GM19023 (cell line): ENCODE measurements at regions not wholly inside any gene's neighbourhood (a gene's known extent, or its start where the extent isn't known, plus 50 kb on each side); places are given as distances from the start of the nearest gene placed in this dataset.

ENCODE experiments used
- ATAC-seq: cut with Tn5 transposase; IDR thresholded peaks from one replicate; pipeline ENCODE4 v1.9.1; 2021; ENCODE audit warnings: mild to moderate bottlenecking, moderate library complexity; ENCODE audit not compliant: unreplicated experiment

DNA sequence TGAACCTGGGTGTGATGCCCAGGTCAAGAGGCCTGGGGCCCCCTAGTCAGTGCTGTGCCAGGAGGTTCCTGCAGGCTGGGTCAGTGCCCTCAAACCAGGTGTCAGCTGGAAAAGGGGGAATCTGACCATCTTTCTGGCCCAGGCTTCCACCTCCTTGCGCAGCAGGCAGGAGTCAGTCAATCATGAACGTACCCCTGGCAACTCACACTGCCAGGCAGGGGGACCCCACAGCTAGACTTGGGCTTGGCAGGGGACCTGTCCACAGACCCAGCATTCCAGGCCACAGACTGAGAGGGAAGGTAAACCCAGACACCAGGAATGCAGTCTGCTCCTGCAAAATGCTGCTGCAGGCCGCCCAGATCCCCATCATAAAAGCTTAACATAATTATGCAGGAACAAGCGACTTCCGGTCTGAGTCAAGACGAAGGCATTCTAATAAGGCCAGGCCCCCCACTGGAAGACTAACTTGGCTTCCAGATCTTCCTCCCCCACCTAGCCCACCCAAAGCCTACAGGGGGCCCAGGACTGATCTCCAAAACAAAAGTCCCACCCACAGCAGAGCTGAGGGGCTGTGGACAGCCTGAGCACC lies 156.3 kb downstream of the BCOR start:
- ATAC-seq, result no peak

DNA sequence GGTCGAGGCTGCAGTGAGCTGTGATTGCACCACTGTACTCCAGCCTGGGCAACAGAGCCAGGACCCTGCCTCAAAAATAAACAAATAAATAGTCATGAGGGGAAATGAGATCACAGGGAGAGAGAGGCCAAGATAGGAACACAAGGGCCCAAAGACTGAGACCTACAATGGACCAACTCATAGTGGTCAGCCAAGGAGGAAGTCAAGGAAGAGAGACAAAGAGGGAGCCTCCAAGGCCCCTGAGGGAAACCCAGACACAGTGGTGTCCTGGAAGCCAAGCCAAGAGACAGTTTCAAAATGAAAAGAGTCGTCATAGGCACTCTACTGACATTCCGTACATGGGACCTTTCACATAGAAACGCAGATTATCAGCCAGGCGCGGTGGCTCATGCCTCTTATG lies 153.3 kb downstream of the BCOR start:
- no peak for ATAC-seq

DNA sequence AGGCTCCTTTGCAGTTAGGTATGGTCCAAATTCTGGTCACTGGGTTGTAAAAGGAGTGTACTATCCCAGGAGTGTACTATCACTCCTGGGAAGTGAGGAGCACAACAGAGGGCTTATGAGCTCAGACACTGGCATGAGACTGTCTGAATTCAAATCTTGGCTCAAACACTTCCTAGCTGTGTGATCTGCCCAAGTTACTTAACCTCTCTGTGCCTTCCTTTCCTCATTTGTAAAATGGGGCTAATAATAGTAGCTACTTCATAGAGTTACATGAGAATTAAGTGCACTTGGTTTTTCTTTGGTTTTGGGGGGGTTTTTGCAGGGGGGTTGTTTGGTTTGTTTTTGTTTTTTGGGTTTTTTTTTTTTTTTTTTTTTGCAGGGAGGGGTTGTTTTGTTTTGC lies 152.0 kb downstream of the BCOR start:
- ATAC-seq, result no peak

DNA sequence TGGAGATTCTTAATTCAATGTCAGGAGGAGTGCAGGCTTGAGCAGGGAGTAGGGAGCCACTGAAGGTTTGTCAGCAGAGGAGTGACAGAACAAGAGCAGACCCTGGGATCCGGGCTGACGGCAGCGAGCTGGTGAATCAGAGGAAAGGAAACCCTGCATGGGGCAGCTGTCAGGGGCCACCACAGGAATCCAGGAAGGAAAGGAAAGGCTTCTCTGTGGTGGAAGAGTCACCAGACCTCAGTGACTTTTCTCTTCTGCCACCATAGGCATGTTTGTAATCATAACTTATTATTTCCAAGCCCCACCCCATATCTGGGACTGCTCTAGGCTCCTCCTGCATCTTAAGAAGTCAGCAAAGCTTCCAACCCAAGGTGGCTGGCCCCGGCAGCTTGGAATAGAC lies 150.9 kb downstream of the BCOR start:
- no peak for ATAC-seq

DNA sequence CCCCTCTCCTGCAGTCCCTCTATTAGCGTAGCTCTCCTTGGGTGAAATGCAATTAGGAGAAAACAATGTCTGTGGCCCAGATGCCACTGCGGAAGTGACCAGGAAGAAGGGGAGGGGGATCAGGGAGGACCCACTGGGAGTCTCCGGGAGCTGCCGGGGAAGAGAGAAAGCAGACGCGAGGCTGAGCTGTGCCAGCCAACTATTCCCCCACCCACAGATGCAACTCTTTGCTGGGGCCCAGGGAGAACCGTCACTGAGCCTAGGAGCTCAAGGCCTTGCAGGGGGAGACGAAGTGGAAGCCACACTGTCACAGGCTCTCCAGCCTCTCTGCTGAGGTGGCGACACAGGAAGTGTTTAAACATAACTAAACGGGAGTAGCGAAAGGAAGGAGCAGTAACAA lies 149.2 kb downstream of the BCOR start:
- no peak for ATAC-seq

DNA sequence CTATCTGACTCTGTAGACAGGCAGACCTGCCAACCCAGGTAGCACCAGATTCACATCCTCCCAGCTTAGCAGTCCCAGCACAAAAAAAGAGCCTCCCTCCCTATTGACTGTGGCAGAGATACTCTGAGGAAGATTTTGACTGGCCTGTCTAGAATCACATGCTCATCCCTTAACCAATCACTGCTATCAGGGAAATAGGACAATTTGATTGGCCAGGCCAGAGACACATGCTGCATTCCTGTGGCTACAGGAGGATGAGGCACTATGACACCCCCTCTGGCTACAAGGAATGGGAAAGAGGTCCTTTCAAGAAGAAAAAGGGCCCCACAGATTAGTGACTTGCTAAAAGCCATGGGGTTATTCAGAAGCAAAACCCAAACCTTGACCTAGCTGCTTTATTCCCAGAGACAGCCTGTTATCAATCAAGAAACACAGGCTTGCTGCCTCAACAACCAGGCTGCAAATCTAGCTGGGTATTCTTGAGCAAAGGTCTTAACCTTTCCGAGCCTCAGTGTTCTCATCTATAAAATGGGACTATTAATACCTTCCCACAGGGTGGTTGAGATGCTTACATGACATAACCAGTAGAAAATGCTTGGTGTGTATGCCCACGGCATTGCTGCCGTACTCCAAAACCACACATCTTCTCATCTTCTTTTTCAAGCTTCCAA lies 147.6 kb downstream of the BCOR start:
- ATAC-seq, result no peak

DNA sequence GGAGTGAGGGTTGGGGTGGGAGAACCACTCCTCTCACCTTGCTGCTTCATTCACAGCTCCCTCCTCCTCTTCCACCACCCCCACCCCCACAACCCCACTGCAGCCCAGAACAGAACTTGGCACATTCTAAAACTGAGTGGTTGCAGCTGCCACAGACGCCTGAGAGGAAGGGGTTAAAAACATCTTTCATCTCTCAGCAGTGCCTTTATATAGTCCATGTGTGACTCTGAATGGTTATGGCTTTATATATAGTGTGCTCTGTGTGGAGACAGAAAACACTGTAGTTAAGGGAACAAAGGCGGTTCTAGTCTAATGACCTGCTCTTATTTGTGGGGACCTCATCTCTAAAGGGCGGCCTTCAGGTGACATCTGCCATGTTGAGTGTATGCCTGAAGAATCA lies 144.8 kb downstream of the BCOR start:
- ATAC-seq, result no peak

DNA sequence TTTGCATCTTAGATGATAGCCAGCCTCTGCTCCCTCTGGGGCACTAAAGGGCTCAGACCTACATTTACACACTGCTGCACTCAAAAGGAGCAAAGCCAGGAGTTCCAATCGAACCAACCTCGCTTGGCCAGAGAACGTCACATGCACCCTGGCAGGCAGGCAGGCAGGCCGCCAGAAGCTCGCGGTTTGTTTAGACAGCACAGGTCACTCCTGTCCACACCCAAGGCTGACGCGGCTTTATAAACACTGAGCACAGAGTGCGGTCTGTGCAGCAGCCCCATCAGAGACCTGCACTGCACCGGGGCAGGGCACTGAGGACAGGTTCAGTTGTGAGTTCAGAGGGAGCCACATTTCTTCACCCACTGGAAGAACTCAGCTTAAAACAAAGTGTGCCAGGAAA lies 143.9 kb downstream of the BCOR start:
- ATAC-seq, result no peak

DNA sequence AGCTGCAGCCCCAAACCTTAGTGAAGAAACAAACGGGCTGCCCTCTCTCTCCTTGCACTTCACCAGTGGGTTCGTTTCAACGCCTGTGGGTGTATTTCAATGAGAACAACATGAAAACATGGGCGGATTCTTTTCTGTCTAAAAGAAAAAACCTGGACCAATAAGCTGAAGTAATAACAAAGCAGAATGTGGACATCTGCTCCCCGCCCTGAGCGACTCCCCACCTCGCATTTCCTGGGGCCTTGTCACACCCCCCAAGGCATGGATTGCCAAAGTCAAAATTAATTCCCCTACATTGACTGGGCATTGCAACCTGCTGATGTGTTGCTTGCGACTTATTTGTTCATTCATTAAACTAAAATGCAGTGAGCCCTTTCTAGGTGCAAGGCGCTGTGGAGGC lies 142.9 kb downstream of the BCOR start:
- ATAC-seq, result no peak

DNA sequence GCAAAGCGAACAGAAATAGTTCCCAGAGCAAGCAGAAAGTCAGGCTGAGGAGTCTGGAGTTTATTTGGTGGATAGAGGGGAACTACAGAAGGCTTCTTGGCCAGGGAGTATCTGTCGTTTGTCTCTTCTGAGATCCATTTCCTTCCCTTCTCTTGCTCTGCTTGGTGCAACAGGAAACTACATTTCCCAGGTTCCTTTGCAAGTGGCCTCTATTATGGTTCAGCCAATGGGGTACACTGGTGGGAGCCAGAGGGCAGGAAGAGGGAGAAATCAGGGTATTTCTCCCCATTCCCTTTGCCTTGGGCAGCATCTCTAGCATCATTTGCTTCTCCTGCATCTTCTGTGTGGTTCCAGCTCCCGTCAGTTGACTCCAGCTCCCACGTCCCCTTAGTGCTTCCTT lies 142.1 kb downstream of the BCOR start:
- ATAC-seq, result no peak

DNA sequence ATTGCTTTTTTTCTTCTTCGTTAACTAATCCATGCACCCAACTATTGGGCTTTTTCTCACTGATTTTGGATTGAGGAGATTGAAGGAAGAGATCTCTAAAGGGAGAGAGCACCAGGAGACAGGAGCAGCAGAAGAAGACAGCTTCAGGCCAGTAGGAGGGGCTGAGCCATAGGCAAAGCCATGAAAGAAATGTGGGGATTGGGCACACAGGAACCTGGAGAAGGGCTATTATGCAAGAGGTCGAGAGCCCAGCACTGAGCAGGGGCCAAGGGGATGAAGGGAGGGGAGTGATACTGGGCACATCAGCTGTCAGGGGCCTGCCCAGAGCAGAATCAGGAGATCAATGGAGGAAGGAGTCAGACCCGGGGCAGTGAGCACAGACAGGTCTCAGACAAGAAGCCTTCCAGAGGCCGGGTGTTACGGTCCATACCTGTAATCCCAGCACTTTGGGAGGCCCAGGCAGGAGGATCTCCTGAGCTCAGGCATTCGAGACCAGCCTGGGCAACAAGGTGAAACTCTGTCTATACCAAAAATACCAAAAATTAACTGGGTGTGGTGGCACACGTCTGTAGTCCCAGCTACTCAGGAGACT lies 140.9 kb downstream of the BCOR start:
- no peak for ATAC-seq

DNA sequence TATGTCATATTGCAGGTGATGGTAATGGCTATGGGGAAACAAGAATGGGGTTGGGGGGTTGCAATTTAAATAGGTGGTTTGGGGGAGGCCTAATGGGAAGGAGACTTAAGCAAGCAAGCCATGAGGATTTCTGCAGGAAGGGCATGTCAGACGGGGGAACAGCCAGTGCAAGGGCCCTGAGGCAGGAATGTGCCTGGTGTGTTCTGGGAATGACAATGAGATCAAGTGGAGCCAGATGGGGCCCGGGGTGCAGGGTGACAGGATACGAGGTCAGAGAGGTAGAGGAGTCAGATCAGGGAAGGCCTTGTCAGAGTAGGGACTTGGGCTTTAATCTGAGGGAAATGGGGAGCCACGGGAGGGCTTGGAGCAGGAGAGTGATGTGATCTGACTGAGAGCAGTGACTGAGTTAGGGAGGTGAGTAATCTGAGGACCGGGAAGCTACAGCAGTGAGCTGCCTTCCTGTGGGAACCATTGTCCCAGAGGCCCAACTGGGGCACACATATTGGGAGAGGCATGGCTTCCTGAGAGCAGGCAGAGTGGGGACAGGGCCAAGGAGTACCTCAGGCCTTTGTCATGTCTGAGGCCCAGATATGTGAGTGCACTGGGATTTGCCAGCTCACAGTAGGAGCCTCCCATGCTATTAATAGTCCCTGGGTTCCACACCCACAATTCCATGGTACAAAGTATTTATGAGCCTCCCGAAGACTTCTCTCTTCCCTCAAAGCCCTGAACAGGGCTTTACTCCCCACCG lies 139.8 kb downstream of the BCOR start:
- ATAC-seq, result no peak

DNA sequence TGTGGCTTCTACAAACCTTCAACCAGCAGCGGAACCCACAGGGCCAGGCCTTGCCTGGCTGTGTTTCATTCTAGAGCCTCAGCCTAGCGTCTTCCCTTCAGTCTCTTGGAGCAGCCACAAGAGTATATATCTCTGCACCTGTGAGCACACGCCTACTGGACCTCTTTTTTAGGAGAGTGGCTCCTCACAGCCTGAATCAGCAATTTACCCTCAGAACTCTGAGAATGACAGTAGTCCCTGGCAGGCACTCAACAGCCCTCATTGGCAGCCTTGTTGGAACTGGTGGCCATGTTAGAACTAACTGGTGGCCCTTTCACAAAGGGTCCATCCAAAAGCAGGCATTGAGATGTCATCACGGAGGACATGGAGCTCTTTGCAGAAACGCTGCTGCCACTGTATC lies 138.9 kb downstream of the BCOR start:
- no peak for ATAC-seq

DNA sequence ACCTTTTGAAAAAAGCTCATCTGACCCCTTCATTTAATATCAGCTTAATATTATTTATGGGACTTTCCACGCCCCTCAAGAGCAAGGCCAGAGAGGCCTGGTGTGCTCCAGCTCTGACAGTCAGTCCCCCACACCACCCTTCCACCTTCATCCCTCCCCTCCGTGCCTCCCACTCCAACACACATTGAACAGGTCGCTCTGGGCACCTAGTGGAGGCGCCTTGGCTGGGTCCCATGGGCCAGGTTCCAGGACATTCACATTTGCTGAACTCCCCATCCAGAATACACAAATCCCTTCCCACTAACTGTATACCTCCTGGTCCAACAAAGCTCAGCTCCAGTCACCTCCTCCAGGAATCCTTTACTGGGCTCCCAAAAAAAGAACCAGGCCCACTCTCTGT lies 137.5 kb downstream of the BCOR start:
- ATAC-seq, result no peak

DNA sequence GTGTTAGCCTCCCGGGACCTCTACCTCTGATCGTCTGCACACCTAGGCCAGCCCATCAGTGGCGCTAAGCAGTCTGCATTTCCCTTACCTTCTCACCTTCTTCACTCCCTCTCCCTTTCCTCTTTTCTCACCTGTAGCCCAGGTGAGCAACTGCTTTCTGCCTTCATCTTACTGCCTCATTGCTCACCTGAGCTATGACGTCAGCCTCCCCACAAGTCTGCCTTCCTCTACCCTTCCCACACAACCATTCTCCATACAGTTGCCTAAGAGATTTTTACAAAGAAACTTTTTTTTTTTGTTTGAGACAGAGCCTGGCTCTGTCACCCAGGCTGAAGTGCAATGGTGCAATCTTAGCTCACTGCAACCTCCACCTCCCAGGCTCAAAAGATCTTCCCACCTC lies 136.3 kb downstream of the BCOR start:
- ATAC-seq, result no peak

DNA sequence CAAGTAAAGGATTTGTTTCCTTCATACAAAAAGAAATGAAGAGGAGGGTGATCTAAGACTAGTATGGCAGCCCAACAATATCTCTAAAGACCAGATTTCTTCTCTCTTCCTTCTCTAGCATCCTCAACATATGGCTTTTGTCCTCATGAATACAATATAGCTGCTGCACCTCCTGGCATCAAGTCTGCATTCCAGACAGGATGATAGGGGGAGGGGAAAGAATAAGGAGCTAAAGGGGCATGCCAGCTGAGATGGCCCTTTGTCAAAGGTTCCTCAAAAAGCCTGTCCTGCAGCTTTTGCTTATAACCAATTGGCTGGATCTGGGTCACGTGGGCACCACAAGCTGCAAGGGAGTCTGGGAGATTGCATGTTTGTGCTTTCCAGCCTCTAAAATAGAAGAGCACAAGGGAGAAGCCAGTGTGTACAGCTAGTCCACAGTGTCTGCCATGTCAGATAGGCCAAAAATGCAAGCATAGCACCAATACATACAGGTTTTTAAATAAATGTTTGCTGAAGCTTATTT lies 132.6 kb downstream of the BCOR start:
- no peak for ATAC-seq

DNA sequence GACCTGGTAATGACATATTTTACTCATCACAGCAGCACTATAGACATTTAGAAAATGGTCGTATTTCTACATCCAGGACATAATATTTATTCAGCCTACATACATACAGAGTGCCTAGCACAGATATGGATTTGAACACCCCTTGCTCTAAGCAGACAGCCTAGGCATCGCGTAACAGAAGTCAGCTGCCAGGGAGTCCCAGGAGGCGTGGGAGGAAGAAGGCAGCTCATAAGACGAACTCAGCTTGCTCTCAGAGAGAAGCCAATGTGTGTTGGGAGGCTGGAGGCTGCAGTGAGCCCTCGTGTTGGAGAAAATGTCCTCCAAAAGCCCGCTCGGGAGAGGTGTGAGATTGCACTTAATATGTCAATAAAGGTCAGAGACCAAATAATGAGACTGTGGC lies 131.6 kb downstream of the BCOR start:
- no peak for ATAC-seq

DNA sequence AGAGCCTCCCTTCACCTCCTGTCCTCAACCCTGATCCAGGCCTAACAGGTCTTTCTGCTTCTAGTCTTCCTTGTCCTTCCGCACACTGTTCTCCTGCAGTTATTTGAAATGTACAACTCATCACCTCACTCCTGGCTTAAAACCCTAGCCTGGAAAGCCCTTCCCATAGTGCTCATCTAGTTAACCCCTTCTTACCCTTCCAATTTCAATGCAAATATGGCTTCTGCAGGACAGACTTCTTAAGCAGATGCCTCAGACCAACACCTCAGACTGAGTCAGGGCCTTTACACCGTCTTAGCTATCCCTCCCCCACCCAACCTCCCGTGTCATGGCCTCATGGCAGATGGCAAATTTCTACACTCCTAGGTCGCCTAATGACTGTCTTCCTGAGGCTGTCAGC lies 130.4 kb downstream of the BCOR start:
- no peak for ATAC-seq

DNA sequence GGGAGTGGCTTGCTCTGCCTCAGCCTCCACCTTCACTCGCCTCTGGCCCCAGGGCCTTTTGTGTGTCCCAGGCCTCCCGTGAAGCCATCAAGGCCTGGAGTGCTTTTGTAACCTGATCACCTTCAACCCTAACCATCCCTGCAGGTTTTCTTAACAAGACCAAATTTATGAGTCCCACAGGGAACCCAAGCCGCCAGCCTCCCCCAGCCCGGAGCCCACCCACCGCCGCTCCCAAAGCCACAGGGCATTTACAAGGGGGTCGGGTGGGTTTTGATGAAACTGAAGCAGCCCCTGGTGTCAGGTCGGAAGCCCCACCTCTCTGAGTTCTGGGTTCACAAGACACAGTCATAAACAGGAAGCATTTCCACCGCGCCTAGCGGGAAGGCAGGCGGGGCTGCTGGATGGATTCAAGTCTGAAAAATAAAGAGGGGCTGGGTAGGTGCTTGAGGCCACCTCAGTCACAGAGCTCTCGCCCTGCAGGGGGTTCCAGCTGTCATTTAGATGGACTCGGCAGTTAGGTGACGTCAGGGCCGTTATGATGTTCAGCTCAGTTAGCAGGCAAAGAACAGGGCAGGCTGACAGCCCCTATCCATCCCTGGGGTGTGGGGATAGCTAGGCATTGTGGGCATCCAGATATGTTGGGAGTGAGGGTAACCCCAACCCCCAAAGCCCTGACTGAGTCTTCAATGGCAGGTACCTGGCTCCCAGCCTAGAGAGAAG lies 128.5 kb downstream of the BCOR start:
- no peak for ATAC-seq

DNA sequence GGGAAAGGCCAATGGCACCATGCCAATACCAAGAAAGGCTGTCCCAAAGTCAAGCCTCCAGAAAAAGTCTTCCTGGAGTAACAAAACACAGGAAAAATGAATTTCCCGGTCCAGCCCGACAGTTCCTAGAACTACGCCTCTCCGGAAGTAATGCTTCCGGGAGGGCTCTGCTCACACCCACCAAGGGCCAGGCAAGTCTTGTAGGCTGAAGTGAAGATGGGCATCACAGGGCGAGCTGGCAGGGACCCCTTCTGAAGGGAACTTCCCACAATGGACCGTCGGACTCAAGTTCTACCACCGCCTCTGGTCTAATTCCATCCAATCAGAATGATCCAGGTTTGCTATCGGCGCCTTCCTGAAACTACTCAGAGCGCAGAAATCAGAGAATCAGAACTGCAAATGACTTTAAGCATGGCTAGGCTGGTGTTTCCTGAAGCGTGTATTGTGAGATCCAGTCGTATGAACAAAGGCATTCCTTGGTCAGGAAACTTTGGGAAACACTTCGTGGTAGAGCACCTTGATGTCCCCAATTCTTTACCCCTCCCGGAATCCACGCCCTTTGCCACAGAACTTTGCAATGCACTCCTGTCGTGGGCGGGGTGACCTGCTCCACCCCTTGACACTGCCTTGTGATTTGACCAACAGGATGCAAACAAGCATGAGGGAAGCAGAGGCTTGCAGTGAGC lies 127.8 kb downstream of the BCOR start:
- ATAC-seq, result no peak

DNA sequence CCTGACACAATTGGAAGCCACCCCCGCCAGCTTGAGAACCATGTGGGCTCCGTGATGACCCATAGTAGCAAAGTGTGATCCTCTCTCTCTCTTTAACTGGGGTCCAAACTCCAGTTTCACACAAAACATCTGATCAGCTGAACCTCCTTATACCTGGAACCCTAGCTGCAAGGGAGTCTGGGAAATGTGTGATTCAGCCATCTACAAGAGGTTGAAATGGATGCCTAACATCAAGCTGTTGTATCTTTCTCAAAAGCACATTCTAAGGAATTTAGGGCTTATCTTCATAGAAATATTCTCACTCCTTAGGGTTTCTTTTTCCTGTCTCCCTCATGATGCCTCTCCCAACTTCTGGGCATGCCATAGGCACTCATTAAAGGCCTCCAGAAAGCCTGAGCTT lies 126.0 kb downstream of the BCOR start:
- no peak for ATAC-seq
